ENCODE measurements at regions not wholly inside any gene's neighbourhood (a gene's known extent, or its start where the extent isn't known, plus 50 kb on each side); places are given as distances from the start of the nearest gene placed in this dataset.

DNA sequence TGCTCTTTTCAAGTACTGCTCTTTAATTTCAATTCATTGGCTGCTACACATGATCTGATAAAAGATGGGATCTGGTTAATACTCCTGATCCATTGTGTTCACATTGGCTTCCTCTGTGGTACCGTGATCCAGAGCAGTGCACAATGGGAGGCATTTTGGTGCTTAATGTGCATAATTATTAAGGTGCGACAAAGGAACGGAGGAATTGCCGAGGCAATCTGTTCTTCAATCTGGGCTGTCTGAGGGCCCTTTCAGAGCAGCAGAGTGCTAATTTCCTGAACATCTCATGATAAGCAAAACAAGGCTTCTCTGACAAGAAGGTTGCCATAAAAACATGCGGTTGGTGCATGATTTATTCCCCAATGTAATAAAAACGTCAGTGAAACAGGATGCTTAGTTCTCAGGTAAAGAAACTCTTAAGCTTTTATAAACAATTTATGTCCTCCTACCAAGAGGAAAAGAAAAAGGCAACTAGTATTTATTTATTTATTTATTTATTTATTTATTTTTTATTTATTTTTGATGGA lies 64.0 kb upstream of the EPHA3 start:
- Histone ChIP-seq H3K4me3 (ENCODE audit: low read length) (no peak overlapping the region), H3K27ac (ENCODE audit: low read length) (no peak overlapping the region), H3K27me3 (ENCODE audit: insufficient read depth, low read depth, low read length) (no peaks in the 10 kb centered on the region), H3K79me2 (replicated peaks; ENCODE audit: insufficient read depth, low read length) (no peaks in the 10 kb centered on the region), H4K20me1 (ENCODE audit: insufficient read depth) (no peaks in the 10 kb centered on the region), H3K9ac (ENCODE audit: low read length) (no peak overlapping the region), H3K36me3 (ENCODE audit: insufficient read depth, low read length) (no peaks in the 10 kb centered on the region), H3F3A (ENCODE audit: insufficient read depth, low read length, poor library complexity, severe bottlenecking) (no peaks in the 10 kb centered on the region), H3K4me2 (ENCODE audit: low read length) (no peak overlapping the region), H3K9me3 (ENCODE audit: low read length) (no peaks in the 10 kb centered on the region), H2AFZ (ENCODE audit: low read depth, low read length) (no peak overlapping the region), H3K9me2 (ENCODE audit: insufficient read depth, low read length) (no peaks in the 10 kb centered on the region)
- no peak for TF ChIP-seq EZH2 (IDR thresholded peaks at IDR 0.05; ENCODE audit: borderline replicate concordance, insufficient read depth, low read length, poor library complexity, severe bottlenecking)
- TF ChIP-seq POLR2AphosphoS5 (IDR thresholded peaks at IDR 0.05): no peak
- TF ChIP-seq, protein P1, sequence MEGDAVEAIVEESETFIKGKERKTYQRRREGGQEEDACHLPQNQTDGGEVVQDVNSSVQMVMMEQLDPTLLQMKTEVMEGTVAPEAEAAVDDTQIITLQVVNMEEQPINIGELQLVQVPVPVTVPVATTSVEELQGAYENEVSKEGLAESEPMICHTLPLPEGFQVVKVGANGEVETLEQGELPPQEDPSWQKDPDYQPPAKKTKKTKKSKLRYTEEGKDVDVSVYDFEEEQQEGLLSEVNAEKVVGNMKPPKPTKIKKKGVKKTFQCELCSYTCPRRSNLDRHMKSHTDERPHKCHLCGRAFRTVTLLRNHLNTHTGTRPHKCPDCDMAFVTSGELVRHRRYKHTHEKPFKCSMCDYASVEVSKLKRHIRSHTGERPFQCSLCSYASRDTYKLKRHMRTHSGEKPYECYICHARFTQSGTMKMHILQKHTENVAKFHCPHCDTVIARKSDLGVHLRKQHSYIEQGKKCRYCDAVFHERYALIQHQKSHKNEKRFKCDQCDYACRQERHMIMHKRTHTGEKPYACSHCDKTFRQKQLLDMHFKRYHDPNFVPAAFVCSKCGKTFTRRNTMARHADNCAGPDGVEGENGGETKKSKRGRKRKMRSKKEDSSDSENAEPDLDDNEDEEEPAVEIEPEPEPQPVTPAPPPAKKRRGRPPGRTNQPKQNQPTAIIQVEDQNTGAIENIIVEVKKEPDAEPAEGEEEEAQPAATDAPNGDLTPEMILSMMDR (IDR thresholded peaks at IDR 0.05; ENCODE audit: poor library complexity, severe bottlenecking): no peak
- no peak for TF ChIP-seq TAF1 (IDR thresholded peaks at IDR 0.05; ENCODE audit: low read depth)
- TF ChIP-seq RAD21 (conservative IDR thresholded peaks at IDR 0.05): no peak
- TF ChIP-seq, protein P2, sequence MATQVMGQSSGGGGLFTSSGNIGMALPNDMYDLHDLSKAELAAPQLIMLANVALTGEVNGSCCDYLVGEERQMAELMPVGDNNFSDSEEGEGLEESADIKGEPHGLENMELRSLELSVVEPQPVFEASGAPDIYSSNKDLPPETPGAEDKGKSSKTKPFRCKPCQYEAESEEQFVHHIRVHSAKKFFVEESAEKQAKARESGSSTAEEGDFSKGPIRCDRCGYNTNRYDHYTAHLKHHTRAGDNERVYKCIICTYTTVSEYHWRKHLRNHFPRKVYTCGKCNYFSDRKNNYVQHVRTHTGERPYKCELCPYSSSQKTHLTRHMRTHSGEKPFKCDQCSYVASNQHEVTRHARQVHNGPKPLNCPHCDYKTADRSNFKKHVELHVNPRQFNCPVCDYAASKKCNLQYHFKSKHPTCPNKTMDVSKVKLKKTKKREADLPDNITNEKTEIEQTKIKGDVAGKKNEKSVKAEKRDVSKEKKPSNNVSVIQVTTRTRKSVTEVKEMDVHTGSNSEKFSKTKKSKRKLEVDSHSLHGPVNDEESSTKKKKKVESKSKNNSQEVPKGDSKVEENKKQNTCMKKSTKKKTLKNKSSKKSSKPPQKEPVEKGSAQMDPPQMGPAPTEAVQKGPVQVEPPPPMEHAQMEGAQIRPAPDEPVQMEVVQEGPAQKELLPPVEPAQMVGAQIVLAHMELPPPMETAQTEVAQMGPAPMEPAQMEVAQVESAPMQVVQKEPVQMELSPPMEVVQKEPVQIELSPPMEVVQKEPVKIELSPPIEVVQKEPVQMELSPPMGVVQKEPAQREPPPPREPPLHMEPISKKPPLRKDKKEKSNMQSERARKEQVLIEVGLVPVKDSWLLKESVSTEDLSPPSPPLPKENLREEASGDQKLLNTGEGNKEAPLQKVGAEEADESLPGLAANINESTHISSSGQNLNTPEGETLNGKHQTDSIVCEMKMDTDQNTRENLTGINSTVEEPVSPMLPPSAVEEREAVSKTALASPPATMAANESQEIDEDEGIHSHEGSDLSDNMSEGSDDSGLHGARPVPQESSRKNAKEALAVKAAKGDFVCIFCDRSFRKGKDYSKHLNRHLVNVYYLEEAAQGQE (IDR thresholded peaks at IDR 0.05; ENCODE audit: borderline replicate concordance): no peak
- no peak for TF ChIP-seq SMC3 (conservative IDR thresholded peaks at IDR 0.05; ENCODE audit: poor library complexity)
- TF ChIP-seq EP300 (conservative IDR thresholded peaks at IDR 0.05; ENCODE audit: poor library complexity, severe bottlenecking): no peak
- no peak for TF ChIP-seq MXI1 (conservative IDR thresholded peaks at IDR 0.05; ENCODE audit: poor library complexity, severe bottlenecking)

DNA sequence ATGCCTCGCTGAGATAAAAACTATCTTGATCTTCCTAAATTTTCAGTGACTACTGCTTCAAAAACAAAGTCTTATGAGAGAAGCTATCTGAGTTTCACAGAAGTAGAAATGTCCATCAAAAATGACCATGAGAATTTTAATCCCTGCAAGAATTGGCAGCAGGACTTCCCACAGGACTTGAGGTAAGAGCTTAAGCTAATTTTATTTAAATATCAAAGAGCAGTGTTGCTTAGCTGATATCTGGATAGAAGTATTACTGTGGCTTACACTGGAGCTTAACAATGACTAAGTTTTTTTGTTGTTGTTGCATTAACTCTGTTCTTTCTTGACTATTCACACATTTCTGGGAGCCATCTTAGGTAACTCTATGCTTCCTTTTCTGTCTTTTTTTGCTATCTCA lies 60.8 kb upstream of the EPHA3 start:
- Histone ChIP-seq H3K9ac (ENCODE audit: low read length) (no peak overlapping the region), H3F3A (ENCODE audit: insufficient read depth, low read length, poor library complexity, severe bottlenecking) (no peaks in the 10 kb centered on the region), H3K27me3 (ENCODE audit: insufficient read depth, low read depth, low read length) (no peaks in the 10 kb centered on the region), H3K4me2 (ENCODE audit: low read length) (no peak overlapping the region), H3K27ac (ENCODE audit: low read length) (no peak overlapping the region), H3K36me3 (ENCODE audit: insufficient read depth, low read length) (no peaks in the 10 kb centered on the region), H3K9me3 (ENCODE audit: low read length) (no peaks in the 10 kb centered on the region), H3K4me3 (ENCODE audit: low read length) (no peak overlapping the region), H2AFZ (ENCODE audit: low read depth, low read length) (no peak overlapping the region), H4K20me1 (ENCODE audit: insufficient read depth) (no peaks in the 10 kb centered on the region), H3K79me2 (replicated peaks; ENCODE audit: insufficient read depth, low read length) (no peaks in the 10 kb centered on the region), H3K9me2 (ENCODE audit: insufficient read depth, low read length) (no peaks in the 10 kb centered on the region)
- TF ChIP-seq RAD21 (conservative IDR thresholded peaks at IDR 0.05): no peak
- TF ChIP-seq EZH2 (IDR thresholded peaks at IDR 0.05; ENCODE audit: borderline replicate concordance, insufficient read depth, low read length, poor library complexity, severe bottlenecking): no peak
- no peak for TF ChIP-seq POLR2AphosphoS5 (IDR thresholded peaks at IDR 0.05)
- no peak for TF ChIP-seq TAF1 (IDR thresholded peaks at IDR 0.05; ENCODE audit: low read depth)
- no peak for TF ChIP-seq SMC3 (conservative IDR thresholded peaks at IDR 0.05; ENCODE audit: poor library complexity)
- TF ChIP-seq MXI1 (conservative IDR thresholded peaks at IDR 0.05; ENCODE audit: poor library complexity, severe bottlenecking): no peak
- TF ChIP-seq EP300 (conservative IDR thresholded peaks at IDR 0.05; ENCODE audit: poor library complexity, severe bottlenecking): no peak
- TF ChIP-seq, protein P1 (IDR thresholded peaks at IDR 0.05; ENCODE audit: poor library complexity, severe bottlenecking): no peak
- TF ChIP-seq, protein P2 (IDR thresholded peaks at IDR 0.05; ENCODE audit: borderline replicate concordance): no peak

All from neural cell (in vitro differentiated cells).